Kidney epithelial cell (primary cell): ENCODE measurements at regions not wholly inside any gene's neighbourhood (a gene's known extent, or its start where the extent isn't known, plus 50 kb on each side); places are given as distances from the start of the nearest gene placed in this dataset.

ENCODE experiments used
- DNase-seq: peaks from one replicate; pipeline ENCODE4 v3.0.0-alpha.2; 2010; ENCODE audit warnings: low read depth
- H3K27me3 ChIP-seq: 2 replicates; pipeline ENCODE4 v1.6.0; 2011; ENCODE audit warnings: low read length; ENCODE audit not compliant: control insufficient read depth, insufficient read depth
- H3K36me3 ChIP-seq: 2 replicates; pipeline ENCODE4 v1.5.1; 2011; ENCODE audit warnings: low read length; ENCODE audit not compliant: control insufficient read depth, insufficient read depth
- H3K4me3 ChIP-seq: 2 replicates; pipeline ENCODE4 v1.5.1; 2011; ENCODE audit warnings: low read depth, mild to moderate bottlenecking, control low read depth, low read length
- CTCF ChIP-seq: IDR thresholded peaks from 2 replicates; pipeline ENCODE4 v1.5.1; 2011; ENCODE audit warnings: mild to moderate bottlenecking, moderate library complexity, low read length, control low read depth, inconsistent platforms; ENCODE audit not compliant: insufficient read depth, poor library complexity, severe bottlenecking

- no peak for TF ChIP-seq CTCF
- Histone ChIP-seq H3K36me3 (no peaks in the 10 kb centered on the region), H3K4me3 (no peak overlapping the region), H3K27me3 (no peaks in the 10 kb centered on the region)
- no peak for DNase-seq
Measured at GRCh38 chr2:201568217-201568820, 75.0 kb downstream of the TMEM237 start.

GRCh38 chr2:201559067-201559710 is 84.1 kb downstream of the TMEM237 start:
- DNase-seq, result no peak
- TF ChIP-seq CTCF, result no peak
- Histone ChIP-seq H3K36me3 (no peaks in the 10 kb centered on the region), H3K27me3 (no peaks in the 10 kb centered on the region), H3K4me3 (no peak overlapping the region)

- Histone ChIP-seq H3K36me3 (no peaks in the 10 kb centered on the region), H3K4me3 (no peak overlapping the region), H3K27me3 (no peaks in the 10 kb centered on the region)
- DNase-seq, result no peak
- no peak for TF ChIP-seq CTCF
Measured at GRCh38 chr2:201558665-201559064, 84.6 kb downstream of the TMEM237 start.

- Histone ChIP-seq H3K4me3 (no peak overlapping the region), H3K36me3 (no peaks in the 10 kb centered on the region), H3K27me3 (no peaks in the 10 kb centered on the region)
- DNase-seq, result no peak
- TF ChIP-seq CTCF, result no peak
Measured at GRCh38 chr2:201558232-201558631, 85.1 kb downstream of the TMEM237 start.

- Histone ChIP-seq H3K36me3 (no peaks in the 10 kb centered on the region), H3K4me3 (no peak overlapping the region), H3K27me3 (no peaks in the 10 kb centered on the region)
- TF ChIP-seq CTCF, result no peak
- no peak for DNase-seq
Measured at GRCh38 chr2:201551901-201552300, 91.4 kb downstream of the TMEM237 start.

- DNase-seq, result no peak
- H3K4me3 ChIP-seq, result no peak overlapping the region
- no peaks in the 10 kb centered on the region for H3K27me3 ChIP-seq
- no peaks in the 10 kb centered on the region for H3K36me3 ChIP-seq
- no peak for TF ChIP-seq CTCF
Measured at GRCh38 chr2:201546576-201546975, 95.0 kb downstream of the STRADB start.
